H7 (cell line): ENCODE measurements at regions not wholly inside any gene's neighbourhood (a gene's known extent, or its start where the extent isn't known, plus 50 kb on each side); places are given as distances from the start of the nearest gene placed in this dataset.
"Not testable (repeated sequence)": the region's sequence is repeated elsewhere in the genome, so short reads cannot be mapped to it uniquely, and the experiment has no call there.

Source experiments
- DNase-seq: peaks from one replicate; pipeline ENCODE4 v3.0.0; 2012
- H3K27me3 ChIP-seq: 2 replicates; pipeline ENCODE4 v1.6.0; 2011; ENCODE audit warnings: mild to moderate bottlenecking, low read length; ENCODE audit not compliant: control insufficient read depth, insufficient read depth
- H3K36me3 ChIP-seq: replicated peaks from 2 replicates; pipeline ENCODE4 v1.5.1; 2011; ENCODE audit warnings: low read length; ENCODE audit not compliant: control insufficient read depth, insufficient read depth
- H3K4me3 ChIP-seq: 2 replicates; pipeline ENCODE4 v1.5.1; 2011; ENCODE audit warnings: low read depth, mild to moderate bottlenecking, control low read depth, low read length, moderate library complexity; ENCODE audit not compliant: insufficient read depth

DNA sequence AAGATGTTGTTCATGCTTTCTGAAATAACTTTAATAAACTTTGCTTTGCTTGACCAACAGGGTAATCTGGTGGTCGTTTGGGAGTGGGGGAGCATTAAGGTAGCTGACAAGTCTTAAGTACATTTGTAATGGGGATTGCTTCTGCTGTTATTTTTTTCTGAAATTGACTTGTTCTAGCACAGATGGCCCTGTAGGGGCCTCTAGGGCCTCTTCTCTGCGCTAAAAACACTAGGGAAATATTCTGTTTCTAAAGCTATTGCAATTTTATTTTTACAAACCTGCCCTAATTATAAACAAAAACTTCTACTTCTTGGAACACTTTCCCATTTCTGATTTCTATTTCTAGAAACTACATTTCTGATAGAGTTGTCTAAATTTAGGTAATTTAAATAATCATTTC is 191.3 kb upstream of the KCNJ3 start:
- no peaks in the 10 kb centered on the region for H3K27me3 ChIP-seq
- H3K4me3 ChIP-seq, result no peak overlapping the region
- H3K36me3 ChIP-seq, result no peaks in the 10 kb centered on the region
- DNase-seq, result peak; percentile 12

GRCh38 chr2:154518872-154519271 is 179.6 kb upstream of the KCNJ3 start:
- no peak overlapping the region for H3K4me3 ChIP-seq
- DNase-seq, result no peak
- H3K36me3 ChIP-seq, result no peaks in the 10 kb centered on the region
- no peaks in the 10 kb centered on the region for H3K27me3 ChIP-seq

- H3K36me3 ChIP-seq, DNase-seq, H3K27me3 ChIP-seq, H3K4me3 ChIP-seq: not testable (repeated sequence)
Observed at GRCh38 chr2:154520951-154521350, 177.5 kb upstream of the KCNJ3 start.

DNA sequence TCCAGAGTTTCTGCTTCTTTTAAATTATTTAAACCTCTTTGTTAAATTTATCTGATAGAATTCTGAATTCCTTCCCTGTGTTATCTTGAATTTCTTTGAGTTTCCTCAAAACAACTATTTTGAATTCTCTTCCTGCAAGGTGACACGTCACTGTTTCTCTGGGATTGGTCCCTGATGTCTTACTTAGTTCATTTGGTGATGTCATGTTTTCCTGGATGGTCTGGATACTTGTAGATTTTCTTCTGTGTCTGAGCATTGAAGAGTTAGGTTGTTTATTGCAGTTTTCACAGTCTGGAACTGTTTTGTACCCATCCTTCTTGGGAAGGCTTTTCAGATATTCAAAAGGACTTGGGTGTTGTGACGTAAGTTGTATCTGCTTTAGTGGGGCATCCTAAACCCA is 172.3 kb upstream of the KCNJ3 start:
- Histone ChIP-seq H3K36me3 (no peaks in the 10 kb centered on the region), H3K27me3 (no peaks in the 10 kb centered on the region), H3K4me3 (no peak overlapping the region)
- DNase-seq, result no peak

DNA sequence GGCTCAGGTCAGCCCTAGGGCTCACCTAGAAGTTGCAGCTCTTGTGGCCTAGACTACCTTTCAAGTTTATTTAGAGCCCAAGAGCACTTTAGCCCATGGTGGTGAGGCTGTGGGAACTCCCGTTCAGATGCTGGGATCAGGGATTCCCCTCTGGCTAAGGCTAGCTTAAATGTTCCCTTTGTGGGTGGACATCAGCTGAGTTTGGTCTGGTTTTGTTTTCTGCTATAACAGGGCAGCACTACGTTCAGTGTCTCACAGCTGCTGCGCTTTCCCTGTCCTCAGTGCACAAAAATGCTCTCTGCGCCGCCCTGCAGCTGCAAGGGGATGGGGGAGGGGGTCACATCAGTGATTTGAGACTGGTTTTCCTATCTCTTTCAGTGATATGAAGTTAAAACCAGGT is 170.5 kb upstream of the KCNJ3 start:
- Histone ChIP-seq H3K27me3 (no peaks in the 10 kb centered on the region), H3K36me3 (no peaks in the 10 kb centered on the region), H3K4me3 (no peak overlapping the region)
- no peak for DNase-seq

DNA sequence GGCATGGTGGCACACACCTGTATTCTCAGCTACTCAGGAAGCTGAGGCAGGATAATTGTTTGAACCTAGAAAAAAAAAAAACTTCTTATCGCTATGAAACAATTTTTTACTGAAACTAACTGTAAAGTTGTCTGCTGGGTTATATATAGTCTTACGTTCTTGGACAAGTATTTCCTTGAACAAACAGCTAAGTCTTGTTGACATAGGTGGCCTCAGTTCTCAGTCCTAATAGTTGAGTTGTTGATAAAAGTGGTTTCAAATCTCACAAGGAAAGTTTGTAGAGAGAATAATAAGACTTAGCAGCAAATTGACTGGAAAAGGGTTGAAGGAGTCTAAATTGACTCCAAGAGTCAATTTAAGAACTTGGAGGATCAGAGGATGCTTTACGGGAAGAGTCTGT is 166.5 kb upstream of the KCNJ3 start:
- no peaks in the 10 kb centered on the region for H3K36me3 ChIP-seq
- H3K27me3 ChIP-seq, result no peaks in the 10 kb centered on the region
- no peak for DNase-seq
- H3K4me3 ChIP-seq, result no peak overlapping the region

DNA sequence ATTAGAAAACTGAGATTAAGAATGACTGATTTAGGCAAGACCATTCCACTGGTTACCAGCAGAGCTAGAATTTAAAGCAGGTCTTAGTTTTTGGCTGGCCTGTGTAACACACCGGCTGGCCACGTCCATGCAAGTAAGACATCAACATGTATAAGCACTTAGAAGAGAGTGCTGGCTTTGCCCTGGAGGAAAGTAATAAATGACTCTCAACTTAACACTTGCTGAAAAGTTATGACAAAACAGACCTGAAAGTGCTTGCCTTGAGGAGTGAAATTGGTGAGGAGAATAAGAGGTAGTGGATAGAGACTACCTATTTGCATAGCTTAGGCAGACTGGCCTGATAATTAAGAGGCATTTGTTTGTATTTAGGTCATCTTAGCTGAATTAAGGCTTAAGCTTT is 165.7 kb upstream of the KCNJ3 start:
- DNase-seq, result no peak
- H3K27me3 ChIP-seq, result no peaks in the 10 kb centered on the region
- no peak overlapping the region for H3K4me3 ChIP-seq
- H3K36me3 ChIP-seq, result no peaks in the 10 kb centered on the region

GRCh38 chr2:154533300-154533940 is 165.1 kb upstream of the KCNJ3 start:
- H3K4me3 ChIP-seq, result no peak overlapping the region
- no peak for DNase-seq
- no peaks in the 10 kb centered on the region for H3K36me3 ChIP-seq
- H3K27me3 ChIP-seq, result no peaks in the 10 kb centered on the region

- no peak for DNase-seq
- Histone ChIP-seq H3K27me3 (no peaks in the 10 kb centered on the region), H3K4me3 (no peak overlapping the region), H3K36me3 (no peaks in the 10 kb centered on the region)
Observed at GRCh38 chr2:154537024-154537423, 161.5 kb upstream of the KCNJ3 start.

- H3K27me3 ChIP-seq, result no peaks in the 10 kb centered on the region
- H3K4me3 ChIP-seq, result no peak overlapping the region
- DNase-seq, result no peak
- H3K36me3 ChIP-seq, result no peaks in the 10 kb centered on the region
Observed at GRCh38 chr2:154537843-154538450, 160.5 kb upstream of the KCNJ3 start.

DNA sequence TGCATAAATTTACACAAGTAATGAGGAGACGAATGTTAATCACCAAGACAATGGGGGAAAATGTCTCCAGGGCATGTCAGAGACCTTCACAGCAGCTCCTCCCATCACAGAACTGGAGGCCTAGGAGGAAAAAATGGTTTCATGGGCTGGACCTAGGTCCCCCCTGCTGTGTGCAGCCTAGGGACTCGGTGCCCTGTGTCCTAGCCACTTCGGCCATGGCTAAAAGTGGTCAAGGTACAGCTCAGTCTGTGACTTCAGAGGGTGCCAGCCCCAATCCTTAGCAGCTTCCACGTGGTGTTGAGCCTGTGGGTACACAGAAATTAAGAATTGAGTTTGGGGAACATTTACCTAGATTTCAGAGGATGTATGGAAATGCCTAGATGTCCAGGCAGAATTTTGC is 152.2 kb upstream of the KCNJ3 start:
- Histone ChIP-seq H3K4me3 (no peak overlapping the region), H3K27me3 (no peaks in the 10 kb centered on the region), H3K36me3 (no peaks in the 10 kb centered on the region)
- no peak for DNase-seq

GRCh38 chr2:154549869-154550268 is 148.6 kb upstream of the KCNJ3 start:
- Histone ChIP-seq H3K27me3 (no peaks in the 10 kb centered on the region), H3K4me3 (no peak overlapping the region), H3K36me3 (no peaks in the 10 kb centered on the region)
- DNase-seq, result no peak

GRCh38 chr2:154551649-154552048 is 146.8 kb upstream of the KCNJ3 start:
- no peaks in the 10 kb centered on the region for H3K27me3 ChIP-seq
- DNase-seq, result no peak
- no peak overlapping the region for H3K4me3 ChIP-seq
- H3K36me3 ChIP-seq, result no peaks in the 10 kb centered on the region

GRCh38 chr2:154554046-154554445 is 144.4 kb upstream of the KCNJ3 start:
- no peaks in the 10 kb centered on the region for H3K27me3 ChIP-seq
- DNase-seq, result no peak

DNA sequence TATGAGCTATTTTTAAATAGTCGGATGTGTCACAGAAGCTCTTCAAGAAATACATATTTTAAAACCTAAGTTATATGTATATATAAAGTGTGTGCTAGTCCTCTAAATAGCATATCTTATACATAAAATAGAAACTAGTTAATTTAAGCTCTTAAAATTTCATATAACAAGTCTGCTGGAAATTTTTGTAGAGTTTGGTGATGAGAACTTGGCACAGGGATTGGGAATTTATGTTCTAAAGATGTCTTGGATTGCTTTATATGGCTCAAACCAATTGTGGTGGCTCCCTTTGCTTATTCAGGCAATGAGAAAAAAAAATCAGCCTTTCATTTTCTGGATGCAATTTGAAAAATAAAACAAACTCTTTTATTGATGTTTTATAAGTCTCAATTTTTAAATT is 142.8 kb upstream of the KCNJ3 start:
- H3K27me3 ChIP-seq, result no peaks in the 10 kb centered on the region
- DNase-seq, result no peak
- H3K4me3 ChIP-seq, result no peak overlapping the region
- no peaks in the 10 kb centered on the region for H3K36me3 ChIP-seq

More at GRCh38 chr2:154554046-154554445, 144.4 kb upstream of the KCNJ3 start:
- Histone ChIP-seq H3K36me3 (no peaks in the 10 kb centered on the region), H3K4me3 (no peak overlapping the region)

DNA sequence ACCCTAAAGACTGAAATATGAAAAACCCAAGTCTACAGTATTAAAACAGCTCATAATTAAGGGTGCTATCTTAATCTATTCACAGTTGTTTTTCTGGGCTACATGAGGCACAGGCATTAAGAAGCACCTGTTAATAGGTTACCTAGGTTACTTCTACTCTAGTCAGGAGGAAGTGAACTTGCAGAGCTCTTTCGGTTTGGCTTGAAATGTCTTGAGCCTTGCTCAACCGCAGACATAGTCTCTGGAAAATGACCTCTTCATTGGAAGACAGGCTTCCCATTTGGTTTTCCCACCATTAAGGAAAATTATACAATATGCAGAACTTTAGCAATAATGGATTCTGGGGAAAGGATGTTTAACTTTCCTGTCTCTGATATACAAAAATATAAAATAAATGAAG is 142.3 kb upstream of the KCNJ3 start:
- Histone ChIP-seq H3K27me3 (no peaks in the 10 kb centered on the region), H3K36me3 (no peaks in the 10 kb centered on the region), H3K4me3 (no peak overlapping the region)
- DNase-seq, result no peak
